ENCODE measurements at regions not wholly inside any gene's neighbourhood (a gene's known extent, or its start where the extent isn't known, plus 50 kb on each side); places are given as distances from the start of the nearest gene placed in this dataset.

DNA sequence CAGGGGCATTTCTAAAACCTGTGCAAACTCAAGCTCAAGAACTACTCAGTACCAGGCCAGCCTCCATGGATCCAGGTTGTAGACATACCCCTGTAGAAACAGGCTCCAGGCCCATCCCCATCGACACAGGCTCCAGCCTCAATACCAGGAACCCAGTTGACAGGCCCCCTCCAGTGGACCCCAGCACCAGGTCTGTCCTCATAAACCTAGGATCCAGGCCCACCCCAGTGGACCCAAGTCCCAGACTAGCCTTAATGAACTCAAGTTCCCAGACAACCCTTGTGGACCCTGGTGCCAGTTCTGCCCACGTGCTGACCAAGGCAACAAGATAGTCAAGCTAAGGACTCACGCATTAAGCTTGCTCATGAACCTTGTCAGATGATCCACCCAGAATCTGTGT is 476.9 kb downstream of the TBC1D32 start:
- H3K27me3 ChIP-seq (replicated peaks in 1 of 7) = no peaks in the 10 kb centered on the region
- intact Hi-C loops (cut with DNase I; ENCODE audit: low total_unique reads) = no loop called here
- 63 to 88% (median 74%) methylated on average over 2 to 3 of the region's 3 CpGs for WGBS, 5 donors
- no peak for DNase-seq
- no peak for TF ChIP-seq CTCF (IDR thresholded peaks at IDR 0.05 in 8 of 11, conservative IDR thresholded peaks at IDR 0.05 in 3 of 11)
- TF ChIP-seq POLR2A (IDR thresholded peaks at IDR 0.05) = no peak
- TF ChIP-seq POLR2AphosphoS5 (IDR thresholded peaks at IDR 0.05) = no peak
- H3K4me3 ChIP-seq = no peak overlapping the region
- peaks cover 0 to 4% (median 0%) of the 10 kb centered on the region in 8 donors for H3K9me3 ChIP-seq
- no peaks in the 10 kb centered on the region for H3K4me1 ChIP-seq
- no peaks in the 10 kb centered on the region for H3K36me3 ChIP-seq
- no peak overlapping the region for H3K27ac ChIP-seq

DNA sequence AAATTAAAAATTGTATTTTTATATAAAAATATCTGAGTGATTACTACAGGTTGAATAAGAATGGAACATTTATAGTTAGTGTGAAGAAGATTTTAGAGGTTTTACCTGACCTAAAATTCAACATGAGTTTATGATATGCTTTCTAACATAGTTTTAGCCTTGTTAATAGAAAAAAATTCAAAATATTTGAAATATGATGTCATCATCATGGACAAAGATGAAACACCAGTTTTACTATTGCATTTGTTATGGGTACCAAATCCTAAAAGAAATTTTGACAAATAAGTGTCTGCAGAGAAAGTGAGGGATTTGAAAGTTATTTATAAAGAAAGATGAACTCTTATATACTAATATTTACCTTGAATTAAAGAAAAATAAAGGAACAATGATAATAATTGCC is 479.7 kb downstream of the TBC1D32 start:
- Histone ChIP-seq H3K27me3 (replicated peaks in 1 of 7) (no peaks in the 10 kb centered on the region), H3K4me3 (no peak overlapping the region), H3K9me3 (no peaks in the 10 kb centered on the region), H3K27ac (no peak overlapping the region), H3K4me1 (no peaks in the 10 kb centered on the region), H3K36me3 (no peaks in the 10 kb centered on the region)
- TF ChIP-seq POLR2A (IDR thresholded peaks at IDR 0.05) = no peak
- TF ChIP-seq POLR2AphosphoS5 (IDR thresholded peaks at IDR 0.05) = no peak
- TF ChIP-seq CTCF (IDR thresholded peaks at IDR 0.05 in 8 of 11, conservative IDR thresholded peaks at IDR 0.05 in 3 of 11) = no peak
- DNase-seq = no peak
- intact Hi-C loops (cut with DNase I; ENCODE audit: low total_unique reads) = no loop called here

DNA sequence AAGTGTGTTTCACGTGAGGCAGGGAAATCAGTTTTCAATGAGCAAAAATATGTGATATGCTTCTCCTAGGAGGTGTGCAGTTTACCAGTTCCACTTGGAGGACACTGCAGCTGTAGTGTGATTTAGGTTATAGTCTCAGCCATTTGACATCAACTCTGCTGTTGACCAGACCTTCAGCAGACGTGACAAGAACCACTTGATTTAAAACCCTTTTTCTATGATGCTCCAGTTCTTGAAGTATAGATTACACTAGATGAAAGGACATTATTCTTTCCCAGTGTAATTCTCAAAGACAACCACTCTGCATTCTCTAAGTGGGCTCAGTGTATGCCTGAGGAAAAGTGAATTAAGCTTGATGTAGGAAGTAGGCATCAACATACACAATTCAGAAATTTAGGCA is 480.8 kb downstream of the TBC1D32 start:
- 32 to 70% (median 54%) methylated on average over 2 of the region's 2 CpGs for WGBS, 5 donors
- Histone ChIP-seq H3K27ac (no peak overlapping the region), H3K36me3 (no peaks in the 10 kb centered on the region), H3K4me3 (no peak overlapping the region), H3K27me3 (replicated peaks in 1 of 7) (no peaks in the 10 kb centered on the region), H3K4me1 (no peaks in the 10 kb centered on the region), H3K9me3 (no peaks in the 10 kb centered on the region)
- intact Hi-C loops (cut with DNase I; ENCODE audit: low total_unique reads) = no loop called here
- TF ChIP-seq CTCF (IDR thresholded peaks at IDR 0.05 in 8 of 11, conservative IDR thresholded peaks at IDR 0.05 in 3 of 11) (no peak), POLR2AphosphoS5 (IDR thresholded peaks at IDR 0.05) (no peak), POLR2A (IDR thresholded peaks at IDR 0.05) (no peak)
- no peak for DNase-seq

- 52 to 72% (median 71%) methylated on average over 1 of the region's 1 CpG for WGBS, 5 donors
- Histone ChIP-seq H3K4me1 (no peaks in the 10 kb centered on the region), H3K9me3 (no peaks in the 10 kb centered on the region), H3K27ac (no peak overlapping the region), H3K4me3 (no peak overlapping the region), H3K36me3 (no peaks in the 10 kb centered on the region), H3K27me3 (replicated peaks in 1 of 7) (no peaks in the 10 kb centered on the region)
- no peak for DNase-seq
- no peak for TF ChIP-seq POLR2A (IDR thresholded peaks at IDR 0.05)
- TF ChIP-seq POLR2AphosphoS5 (IDR thresholded peaks at IDR 0.05) = no peak
- TF ChIP-seq CTCF (IDR thresholded peaks at IDR 0.05 in 8 of 11, conservative IDR thresholded peaks at IDR 0.05 in 3 of 11) = no peak
- intact Hi-C loops (cut with DNase I; ENCODE audit: low total_unique reads) = no loop called here
Measured at GRCh38 chr6:120852293-120852849, 481.9 kb downstream of the TBC1D32 start.

All from spleen (tissue), 11 donors.